ENCODE measurements at regions not wholly inside any gene's neighbourhood (a gene's known extent, or its start where the extent isn't known, plus 50 kb on each side); places are given as distances from the start of the nearest gene placed in this dataset.

GRCh38 chr6:66992660-66993059 lies 1285.6 kb upstream of the EYS start:
- CTCF ChIA-PET (ENCODE audit: low intra/inter-chr PET ratio): no interaction called here
- intact Hi-C loops (cut with micrococcal nuclease) (no loop called here), in situ Hi-C loops (cut with MboI) (no loop called here)
- Histone ChIP-seq H3K27me3 (ENCODE audit: control insufficient read depth in 2 of 2, insufficient read depth in 2 of 2, low read length in 2 of 2) (no peaks in the 10 kb centered on the region), H3K9ac (ENCODE audit: insufficient read depth in 1 of 2, low read depth in 2 of 2, low read length in 2 of 2) (no peak overlapping the region), H4K20me1 (replicated peaks; ENCODE audit: control insufficient read depth, insufficient read depth, low read length) (no peaks in the 10 kb centered on the region), H3K4me3 (no peak overlapping the region), H3K4me2 (ENCODE audit: insufficient read depth, low read length) (no peak overlapping the region), H3K4me1 (replicated peaks in 1 of 2; ENCODE audit: control insufficient read depth in 2 of 2, insufficient read depth in 2 of 2, low read length in 2 of 2) (no peaks in the 10 kb centered on the region; a peak in 1 of 5 replicates), H3K9me1 (ENCODE audit: control insufficient read depth, insufficient read depth, low read length) (no peaks in the 10 kb centered on the region), H2AFZ (ENCODE audit: low read depth, low read length) (no peak overlapping the region), H3K36me3 (ENCODE audit: control insufficient read depth, insufficient read depth, low read length) (no peaks in the 10 kb centered on the region), H3K79me2 (ENCODE audit: control insufficient read depth, insufficient read depth, low read length) (no peaks in the 10 kb centered on the region), H3K27ac (ENCODE audit: extremely low read depth, low read depth, low read length) (no peak overlapping the region), H3K9me3 (replicated peaks; ENCODE audit: control insufficient read depth, insufficient read depth, low read depth, low read length) (no peaks in the 10 kb centered on the region; the same call in 1 of the 2 replicates)
- POLR2A ChIA-PET: no interaction called here
- BruUV-seq (replicated peaks): no TSS peak
- TF ChIP-seq HDAC3 (IDR thresholded peaks at IDR 0.05; ENCODE audit: borderline replicate concordance, partially characterized antibody) (no peak), NFE2L1 (tag; IDR thresholded peaks at IDR 0.05; ENCODE audit: borderline replicate concordance, low read depth) (no peak)
- ATAC-seq (no peak), FAIRE-seq (no peak), DNase-seq (ENCODE audit: extremely low read depth in 1 of 4, low spot score in 3 of 4) (no peak)
- 0% methylated on average over 4 of the region's 4 CpGs for WGBS (ENCODE audit: insufficient coverage, low coverage, missing lambda C conversion rate)

GRCh38 chr6:66986940-66987339 lies 1279.9 kb upstream of the EYS start:
- in situ Hi-C loops (cut with MboI) (no loop called here), intact Hi-C loops (cut with micrococcal nuclease) (no loop called here)
- no peaks in the 10 kb centered on the region for H3K36me3 ChIP-seq (ENCODE audit: control insufficient read depth, insufficient read depth, low read length)
- DNase-seq (ENCODE audit: extremely low read depth in 1 of 4, low spot score in 3 of 4) (no peak), FAIRE-seq (no peak), ATAC-seq (no peak)
- H3K9me3 ChIP-seq (replicated peaks; ENCODE audit: control insufficient read depth, insufficient read depth, low read depth, low read length): no peaks in the 10 kb centered on the region; the same call in 1 of the 2 replicates
- H3K4me3 ChIP-seq: no peak overlapping the region
- no peaks in the 10 kb centered on the region for H3K4me1 ChIP-seq (replicated peaks in 1 of 2; ENCODE audit: control insufficient read depth in 2 of 2, insufficient read depth in 2 of 2, low read length in 2 of 2)
- H3K27ac ChIP-seq (ENCODE audit: extremely low read depth, low read depth, low read length): no peak overlapping the region
- no peak overlapping the region for H3K4me2 ChIP-seq (ENCODE audit: insufficient read depth, low read length)
- no peak overlapping the region for H3K9ac ChIP-seq (ENCODE audit: insufficient read depth in 1 of 2, low read depth in 2 of 2, low read length in 2 of 2)
- POLR2A ChIA-PET: no interaction called here
- H2AFZ ChIP-seq (ENCODE audit: low read depth, low read length): no peak overlapping the region
- H3K9me1 ChIP-seq (ENCODE audit: control insufficient read depth, insufficient read depth, low read length): no peaks in the 10 kb centered on the region
- TF ChIP-seq FOXK2 (conservative IDR thresholded peaks at IDR 0.05 in 1 of 2, IDR thresholded peaks at IDR 0.05 in 1 of 2; ENCODE audit: low read depth in 2 of 2) (no peak), HLTF (IDR thresholded peaks at IDR 0.05) (no peak)
- H4K20me1 ChIP-seq (replicated peaks; ENCODE audit: control insufficient read depth, insufficient read depth, low read length): no peaks in the 10 kb centered on the region
- H3K27me3 ChIP-seq (ENCODE audit: control insufficient read depth in 2 of 2, insufficient read depth in 2 of 2, low read length in 2 of 2): no peaks in the 10 kb centered on the region
- no peaks in the 10 kb centered on the region for H3K79me2 ChIP-seq (ENCODE audit: control insufficient read depth, insufficient read depth, low read length)
- CTCF ChIA-PET (ENCODE audit: low intra/inter-chr PET ratio): no interaction called here
- no TSS peak for BruUV-seq (replicated peaks)

Data from K562 (cell line).